Choroid plexus epithelial cell (primary cell): ENCODE measurements at regions not wholly inside any gene's neighbourhood (a gene's known extent, or its start where the extent isn't known, plus 50 kb on each side); places are given as distances from the start of the nearest gene placed in this dataset.
A peak's percentile ranks its signal among the peaks of the same experiment; 100 is the strongest.
"Not testable (repeated sequence)": the region's sequence is repeated elsewhere in the genome, so short reads cannot be mapped to it uniquely, and the experiment has no call there.

Source experiments
- DNase-seq: peaks from one replicate; pipeline ENCODE4 v3.0.0-alpha.2; 2010; ENCODE audit warnings: low read depth
- H3K4me3 ChIP-seq: 2 replicates; pipeline ENCODE4 v1.5.1; 2011; ENCODE audit warnings: low read depth, mild to moderate bottlenecking, control low read depth, low read length, moderate library complexity
- TF ChIP-seq, protein P1 (sequence below): conservative IDR thresholded peaks from 2 replicates; pipeline ENCODE4 v1.5.1; 2011; ENCODE audit warnings: low read depth, mild to moderate bottlenecking, control low read depth, inconsistent platforms, low read length, moderate library complexity

DNA sequence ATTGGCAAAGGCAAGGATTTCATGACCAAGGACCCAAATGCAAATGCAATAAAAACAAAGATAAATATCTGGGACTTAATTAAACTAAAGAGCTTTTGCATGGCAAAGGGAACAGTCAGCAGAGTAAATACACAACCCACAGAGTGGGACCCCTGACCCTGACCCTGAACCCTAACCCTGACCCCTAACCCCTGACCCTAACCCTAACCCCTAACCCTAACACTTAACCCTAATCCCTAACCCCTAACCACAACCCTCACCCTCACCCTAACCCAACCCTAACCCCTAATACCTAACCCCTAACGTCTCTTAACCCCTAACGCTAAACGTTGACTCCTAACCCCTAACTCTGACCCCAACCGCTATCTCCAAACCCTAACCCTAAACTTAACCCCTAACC is 673.1 kb upstream of the DEFB115 start:
- not testable (repeated sequence) for H3K4me3 ChIP-seq, DNase-seq

DNA sequence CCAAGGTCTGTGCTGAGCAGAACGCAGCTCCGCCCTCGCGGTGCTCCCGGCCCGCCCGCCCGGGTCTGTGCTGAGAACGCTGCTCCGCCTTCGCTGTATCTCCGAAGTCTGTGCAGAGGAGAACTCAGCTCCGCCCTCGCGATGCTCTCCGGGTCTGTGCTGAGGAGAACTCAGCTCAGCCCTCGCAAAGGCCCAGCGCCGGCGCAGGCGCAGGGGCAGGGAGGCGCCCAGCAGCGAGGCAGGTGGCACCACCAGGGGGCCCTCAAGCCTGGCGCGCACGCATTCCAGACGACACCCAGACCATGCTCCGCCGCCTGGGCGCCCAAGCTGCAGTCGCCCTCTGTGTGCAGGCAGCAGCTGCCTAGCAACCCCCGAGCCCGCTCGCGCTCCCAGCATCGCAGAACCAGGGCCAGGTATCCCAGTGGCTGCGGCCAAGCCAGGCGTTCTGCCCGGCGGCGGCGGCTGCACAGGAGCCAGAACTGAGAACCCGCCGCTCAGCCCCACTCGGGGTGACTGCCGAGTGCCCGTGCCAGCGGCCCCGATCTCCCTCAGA is 672.1 kb upstream of the DEFB115 start:
- H3K4me3 ChIP-seq = not testable (repeated sequence)
- DNase-seq = peak; percentile 15

DNA sequence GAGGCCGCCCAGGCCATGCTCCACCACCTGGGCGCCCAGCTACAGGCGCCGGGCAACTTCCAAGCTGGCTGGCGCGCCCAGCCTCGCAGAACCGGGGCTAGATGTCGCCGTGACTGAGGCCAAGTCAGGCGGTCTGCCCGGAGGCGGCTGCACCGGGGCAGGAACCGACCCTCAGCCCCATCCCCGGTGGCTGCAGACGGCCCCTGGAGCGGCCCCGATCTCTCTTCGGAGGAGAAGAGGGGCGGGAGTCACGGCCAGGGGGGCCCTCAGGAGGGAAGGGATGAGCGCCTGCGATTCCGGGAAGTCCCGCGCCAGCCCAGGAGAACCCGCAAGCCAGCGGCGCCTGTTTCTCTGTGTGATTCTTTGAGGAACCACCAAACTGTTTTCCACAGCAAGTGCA is 671.3 kb upstream of the DEFB115 start:
- not testable (repeated sequence) for H3K4me3 ChIP-seq

DNA sequence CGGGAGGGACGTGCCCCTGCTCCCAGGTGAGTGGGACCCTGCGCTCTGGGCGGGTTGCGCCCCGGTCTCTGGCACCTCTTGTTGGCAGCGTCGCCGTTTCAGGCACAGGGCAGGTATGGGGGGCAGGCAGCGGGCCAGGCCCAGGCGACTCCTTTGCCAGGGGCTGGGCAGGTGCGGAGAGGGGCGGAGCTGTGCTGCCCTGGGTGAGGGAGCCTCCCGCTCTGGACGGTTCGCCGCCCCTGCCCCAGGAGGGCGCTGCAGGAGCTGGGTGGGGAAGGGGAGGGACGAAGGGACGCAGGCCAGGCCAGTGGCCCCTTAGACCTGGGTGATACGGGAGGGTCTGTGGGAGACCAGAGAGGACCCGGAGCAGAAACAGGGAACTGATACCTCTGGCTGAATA is 663.9 kb upstream of the DEFB115 start:
- TF ChIP-seq, protein P1, sequence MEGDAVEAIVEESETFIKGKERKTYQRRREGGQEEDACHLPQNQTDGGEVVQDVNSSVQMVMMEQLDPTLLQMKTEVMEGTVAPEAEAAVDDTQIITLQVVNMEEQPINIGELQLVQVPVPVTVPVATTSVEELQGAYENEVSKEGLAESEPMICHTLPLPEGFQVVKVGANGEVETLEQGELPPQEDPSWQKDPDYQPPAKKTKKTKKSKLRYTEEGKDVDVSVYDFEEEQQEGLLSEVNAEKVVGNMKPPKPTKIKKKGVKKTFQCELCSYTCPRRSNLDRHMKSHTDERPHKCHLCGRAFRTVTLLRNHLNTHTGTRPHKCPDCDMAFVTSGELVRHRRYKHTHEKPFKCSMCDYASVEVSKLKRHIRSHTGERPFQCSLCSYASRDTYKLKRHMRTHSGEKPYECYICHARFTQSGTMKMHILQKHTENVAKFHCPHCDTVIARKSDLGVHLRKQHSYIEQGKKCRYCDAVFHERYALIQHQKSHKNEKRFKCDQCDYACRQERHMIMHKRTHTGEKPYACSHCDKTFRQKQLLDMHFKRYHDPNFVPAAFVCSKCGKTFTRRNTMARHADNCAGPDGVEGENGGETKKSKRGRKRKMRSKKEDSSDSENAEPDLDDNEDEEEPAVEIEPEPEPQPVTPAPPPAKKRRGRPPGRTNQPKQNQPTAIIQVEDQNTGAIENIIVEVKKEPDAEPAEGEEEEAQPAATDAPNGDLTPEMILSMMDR = no peak
- DNase-seq = no peak
- no peak overlapping the region for H3K4me3 ChIP-seq

More for the DNA sequence above, 671.3 kb upstream of the DEFB115 start:
- DNase-seq = not testable (repeated sequence)

DNA sequence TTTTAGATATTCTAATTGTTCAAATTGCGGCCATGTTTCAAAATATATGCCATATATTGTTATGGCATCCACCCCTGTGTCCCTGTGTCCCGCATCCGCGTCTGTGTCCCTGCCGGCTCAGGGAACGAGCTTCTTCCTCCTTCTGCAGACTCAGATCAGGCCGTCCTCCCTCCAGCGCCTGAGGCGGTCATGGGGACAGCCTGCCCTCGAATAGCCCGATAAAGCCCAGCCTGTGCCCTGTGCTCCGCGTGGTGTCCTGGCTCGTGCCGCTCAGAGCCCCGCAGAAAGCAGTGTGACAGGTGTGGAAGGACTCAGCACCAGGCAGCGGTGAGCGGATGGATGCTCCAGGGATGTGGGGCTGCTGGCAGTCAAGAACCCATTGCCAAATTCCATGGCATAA is 663.4 kb upstream of the DEFB115 start:
- TF ChIP-seq, protein P1 = no peak
- no peak overlapping the region for H3K4me3 ChIP-seq
- DNase-seq = no peak

DNA sequence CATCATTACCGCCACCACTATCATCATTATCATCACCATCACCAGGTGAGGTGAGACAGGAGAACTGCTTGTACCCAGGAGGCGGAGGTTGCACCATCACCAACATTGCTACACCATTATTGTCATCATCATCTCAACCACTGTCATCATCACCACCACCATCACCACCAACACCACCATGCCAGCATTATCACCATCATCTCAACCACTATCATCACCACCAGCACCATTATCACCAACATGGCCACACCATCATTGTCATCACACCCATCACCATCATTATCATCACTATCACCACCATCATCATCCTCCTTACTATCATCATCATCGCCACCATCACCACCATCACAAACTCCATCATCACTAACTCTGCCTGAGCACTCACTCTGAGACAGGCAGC is 661.8 kb upstream of the DEFB115 start:
- TF ChIP-seq, protein P1 = no peak
- DNase-seq = no peak
- H3K4me3 ChIP-seq = no peak overlapping the region

DNA sequence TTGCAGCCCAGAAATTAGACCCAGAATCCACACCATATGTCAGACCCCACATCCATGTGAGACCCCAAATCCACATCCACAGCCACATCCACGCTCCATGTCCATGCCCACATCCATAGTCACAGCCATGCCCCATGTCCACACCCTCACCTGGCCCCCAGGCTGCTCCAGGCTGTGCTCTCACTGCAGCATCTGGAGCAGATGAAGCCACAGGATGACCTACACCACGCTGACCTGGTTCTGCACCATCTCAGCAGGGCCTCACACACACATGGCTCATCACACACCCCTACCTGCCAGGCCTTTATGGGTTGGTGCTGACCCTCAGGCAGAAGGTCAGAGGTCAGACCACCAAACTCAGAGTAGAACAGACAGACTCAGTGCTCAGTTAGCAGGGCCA is 660.0 kb upstream of the DEFB115 start:
- not testable (repeated sequence) for DNase-seq, H3K4me3 ChIP-seq

DNA sequence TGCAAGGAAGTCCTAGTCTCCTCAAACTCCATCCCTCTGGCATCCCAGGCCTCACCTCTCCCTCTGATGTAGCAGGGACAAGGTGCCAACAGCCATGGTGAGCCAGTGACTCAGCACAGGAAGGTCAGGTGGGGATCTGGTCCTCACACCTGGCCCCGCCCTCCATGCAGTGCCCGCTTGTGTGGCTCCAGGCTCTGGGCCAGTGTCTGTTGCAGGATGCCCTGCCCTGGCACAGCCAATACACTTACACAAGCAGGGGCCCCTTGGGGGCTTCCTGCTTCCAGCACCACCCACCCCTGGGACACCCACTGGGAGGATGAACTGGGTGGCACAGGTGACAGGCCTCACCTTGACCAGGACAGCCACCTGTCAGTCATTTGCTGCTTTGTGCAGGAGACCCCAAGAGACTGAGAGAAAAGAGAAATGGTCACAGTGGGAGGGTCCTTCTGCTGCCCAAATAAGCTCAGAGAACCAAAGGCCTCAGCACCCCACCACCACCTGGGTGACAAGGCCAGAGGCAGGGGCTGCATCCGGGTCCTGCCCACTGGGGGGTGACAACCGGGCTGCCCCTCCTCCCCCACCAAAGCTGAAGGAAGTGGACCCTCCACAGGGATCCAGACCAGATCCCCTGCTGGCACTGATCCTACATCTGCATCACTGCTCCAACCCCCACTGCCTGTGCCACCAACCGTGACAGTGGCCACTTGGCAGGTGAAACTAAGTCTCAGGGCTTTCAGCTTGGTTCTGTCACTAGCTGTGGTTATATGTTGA is 658.8 kb upstream of the DEFB115 start:
- no peak for DNase-seq
- TF ChIP-seq, protein P1 = no peak

DNA sequence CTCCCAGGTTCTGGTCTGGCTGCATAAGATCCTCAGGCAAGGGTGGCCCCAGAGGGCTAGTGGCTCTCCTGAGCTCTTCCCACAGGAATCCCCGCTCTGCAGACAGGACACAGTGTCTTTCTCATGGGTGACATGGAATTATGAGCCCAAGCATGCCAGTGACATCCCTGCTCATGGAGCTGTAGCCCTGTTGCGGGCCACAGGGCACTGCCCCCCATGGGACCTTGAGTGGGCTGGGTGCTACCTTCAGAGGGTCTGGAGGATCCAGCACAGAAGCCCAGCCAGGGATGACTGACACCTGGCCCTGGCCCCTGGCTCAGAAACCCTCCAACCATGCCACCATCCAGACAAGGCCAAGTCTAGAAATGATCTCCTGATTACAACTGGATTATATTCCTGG is 657.5 kb upstream of the DEFB115 start:
- no peak for DNase-seq
- H3K4me3 ChIP-seq = no peak overlapping the region
- TF ChIP-seq, protein P1 = no peak

More for the DNA sequence above, 658.8 kb upstream of the DEFB115 start:
- no peak overlapping the region for H3K4me3 ChIP-seq
